ENCODE measurements at regions not wholly inside any gene's neighbourhood (a gene's known extent, or its start where the extent isn't known, plus 50 kb on each side); places are given as distances from the start of the nearest gene placed in this dataset.
"Not testable (repeated sequence)": the region's sequence is repeated elsewhere in the genome, so short reads cannot be mapped to it uniquely, and the experiment has no call there.

DNA sequence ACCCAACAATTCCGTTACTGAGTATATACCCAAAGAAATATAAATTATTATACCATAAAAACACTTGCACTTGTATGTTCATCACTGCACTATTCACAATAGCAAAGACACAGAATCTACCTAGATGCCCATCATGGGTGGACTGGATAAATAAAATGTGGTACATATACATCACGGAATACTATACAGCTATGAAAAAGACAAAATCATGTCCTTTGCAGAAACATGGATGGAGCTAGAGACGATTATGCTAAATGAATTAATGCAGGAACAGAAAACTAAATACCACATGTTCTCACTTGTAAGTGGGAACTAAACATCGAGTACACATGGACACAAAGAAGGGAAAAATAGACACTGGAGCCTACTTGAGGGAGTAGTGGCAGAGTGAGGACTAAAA is 185.3 kb downstream of the PYDC2 start:
- DNase-seq = no peak

DNA sequence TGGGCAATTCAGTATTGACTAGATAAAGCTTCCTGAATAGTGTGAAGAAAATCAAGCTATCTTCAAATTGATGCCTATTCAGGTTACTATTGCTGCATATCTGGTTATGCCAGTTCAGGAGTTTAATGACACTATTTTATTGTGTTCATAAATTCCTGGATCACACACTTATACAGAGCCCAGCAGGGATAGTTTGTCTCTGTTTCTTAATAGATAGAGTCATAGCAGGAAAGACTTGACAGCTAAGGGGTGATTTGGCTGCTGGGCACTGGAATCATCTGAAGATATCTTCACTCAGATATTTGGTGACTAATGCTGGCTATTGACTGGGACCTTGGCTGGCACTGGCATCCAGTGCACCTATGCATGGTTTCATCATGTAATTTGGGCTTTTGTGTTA is 187.8 kb downstream of the PYDC2 start:
- DNase-seq = no peak

DNA sequence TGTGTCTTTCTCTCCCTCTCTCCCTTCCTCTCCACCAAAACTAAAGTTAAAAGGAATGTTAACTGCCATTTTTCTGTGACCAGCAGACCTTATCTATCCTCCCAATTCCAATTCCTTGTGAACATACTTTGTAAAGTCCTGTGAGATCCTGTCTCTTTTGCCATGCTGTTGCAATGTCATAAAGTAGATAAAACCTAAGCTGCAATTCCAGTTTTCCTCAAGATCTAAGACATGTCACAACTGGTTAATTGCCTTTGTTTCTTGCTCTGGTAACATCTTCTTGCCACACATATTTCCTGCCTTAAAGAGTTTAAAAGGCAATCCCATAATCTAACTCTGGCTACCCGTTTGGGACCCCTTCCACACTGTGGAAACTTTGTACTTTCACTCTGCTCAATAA is 188.7 kb downstream of the PYDC2 start:
- no peak for DNase-seq

DNA sequence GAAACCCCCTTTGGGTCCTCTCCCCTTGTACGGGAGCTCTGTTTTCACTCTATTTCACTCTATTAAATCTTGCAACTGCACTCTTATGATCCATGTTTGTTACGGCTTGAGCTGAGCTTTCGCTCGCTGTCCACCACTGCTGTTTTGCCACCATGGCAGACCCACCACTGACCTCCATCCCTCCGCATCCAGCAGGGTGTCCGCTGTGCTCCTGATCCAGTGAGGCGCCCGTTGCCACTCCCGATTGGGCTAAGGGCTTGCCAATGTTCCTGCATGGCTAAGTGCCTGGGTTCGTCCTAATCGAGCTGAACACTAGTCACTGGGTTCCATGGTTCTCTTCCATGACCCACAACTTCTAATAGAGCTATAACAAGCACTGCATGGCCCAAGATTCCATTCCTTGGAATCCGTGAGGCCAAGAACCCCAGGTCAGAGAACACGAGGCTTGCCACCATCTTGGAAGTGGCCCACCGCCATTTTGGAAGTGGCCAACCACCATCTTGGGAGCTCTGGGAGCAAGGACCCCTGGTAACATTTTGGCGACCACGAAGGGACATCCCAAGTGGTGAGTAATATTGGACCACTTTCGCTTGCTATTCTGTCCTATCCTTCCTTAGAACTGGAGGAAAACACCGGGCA is 197.9 kb downstream of the PYDC2 start:
- DNase-seq = not testable (repeated sequence)

DNA sequence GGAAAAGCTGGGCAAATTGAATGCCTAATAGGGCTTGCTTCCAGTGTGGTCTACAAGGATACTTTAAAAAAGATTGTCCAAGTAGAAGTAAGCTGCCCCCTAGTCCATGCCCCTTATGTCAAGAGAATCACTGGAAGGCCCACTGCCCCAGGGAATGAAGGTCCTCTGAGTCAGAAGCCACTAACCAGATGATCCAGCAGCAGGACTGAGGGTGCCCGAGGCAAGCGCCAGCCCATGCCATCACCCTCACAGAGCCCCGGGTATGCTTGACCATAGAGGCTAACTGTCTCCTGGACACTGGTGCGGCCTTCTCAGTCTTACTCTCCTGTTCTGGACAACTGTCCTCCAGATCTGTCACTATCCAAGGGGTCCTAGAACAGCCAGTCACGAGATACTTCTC is 201.2 kb downstream of the PYDC2 start:
- not testable (repeated sequence) for DNase-seq

DNA sequence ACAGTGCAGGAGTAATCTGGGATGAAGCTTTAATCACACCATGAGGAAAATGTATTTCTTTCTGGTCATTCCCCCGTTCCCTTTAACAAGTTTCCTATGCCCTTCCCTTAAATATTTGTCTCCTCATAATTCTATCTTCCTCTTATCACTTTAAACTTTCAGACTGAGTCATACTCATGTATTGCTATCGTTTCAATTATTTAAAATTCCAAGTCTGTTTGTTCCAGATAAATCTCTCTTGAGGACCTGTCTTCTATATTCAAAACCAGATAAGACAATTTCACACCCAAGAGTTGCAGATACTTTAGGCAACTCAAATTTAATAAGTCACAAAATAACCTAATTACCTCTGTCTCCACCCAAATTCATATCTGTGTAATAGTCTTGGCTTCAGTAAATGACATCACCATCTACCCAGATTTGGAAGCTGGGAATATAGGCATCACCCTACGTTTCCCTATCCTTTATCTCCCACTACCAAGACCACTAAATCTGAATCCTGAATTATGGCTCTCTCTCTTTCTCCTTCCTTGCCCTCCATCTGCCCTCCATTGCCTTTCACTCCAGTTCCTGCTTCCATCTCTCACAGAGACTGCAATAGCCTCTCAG is 220.1 kb downstream of the PYDC2 start:
- no peak for DNase-seq

DNA sequence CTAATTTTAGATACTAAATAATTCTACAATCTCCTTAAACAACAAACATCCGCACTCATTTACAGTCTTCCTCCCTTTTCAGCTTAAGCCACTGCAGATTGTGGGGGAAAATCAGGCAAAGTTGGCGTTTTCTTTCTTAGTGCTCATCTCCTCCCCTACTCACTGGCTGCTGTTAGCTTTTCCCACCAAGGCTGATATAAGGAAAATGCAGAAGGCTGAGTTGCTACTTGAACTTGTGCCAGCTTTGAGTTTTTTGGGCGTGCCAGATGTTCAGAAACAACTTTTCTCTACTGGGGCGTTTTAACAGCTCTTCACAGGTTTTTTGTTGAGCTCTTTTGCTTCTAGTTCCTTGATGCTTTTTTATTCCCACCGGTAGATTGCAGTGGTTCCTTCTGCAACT is 222.0 kb downstream of the PYDC2 start:
- peak; percentile 20 for DNase-seq

DNA sequence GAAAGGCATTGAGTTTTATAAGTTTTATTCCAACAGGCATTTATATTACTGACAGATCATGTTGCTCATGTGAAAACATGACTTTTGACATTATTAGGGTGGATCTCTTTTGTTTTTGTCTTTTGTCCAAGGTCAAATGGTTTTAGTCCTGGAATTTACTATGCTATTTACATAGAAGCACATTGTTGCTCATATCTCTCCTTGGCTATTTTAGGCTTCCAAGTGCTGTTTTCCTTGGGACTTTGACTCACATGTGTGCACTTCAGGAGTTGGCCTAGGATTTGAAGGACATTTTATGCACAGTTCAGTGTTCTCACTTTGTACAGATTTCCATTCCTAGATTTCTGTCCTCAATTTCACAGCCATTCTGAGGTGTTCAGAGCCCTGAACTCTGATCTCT is 225.7 kb downstream of the PYDC2 start:
- no peak for DNase-seq

DNA sequence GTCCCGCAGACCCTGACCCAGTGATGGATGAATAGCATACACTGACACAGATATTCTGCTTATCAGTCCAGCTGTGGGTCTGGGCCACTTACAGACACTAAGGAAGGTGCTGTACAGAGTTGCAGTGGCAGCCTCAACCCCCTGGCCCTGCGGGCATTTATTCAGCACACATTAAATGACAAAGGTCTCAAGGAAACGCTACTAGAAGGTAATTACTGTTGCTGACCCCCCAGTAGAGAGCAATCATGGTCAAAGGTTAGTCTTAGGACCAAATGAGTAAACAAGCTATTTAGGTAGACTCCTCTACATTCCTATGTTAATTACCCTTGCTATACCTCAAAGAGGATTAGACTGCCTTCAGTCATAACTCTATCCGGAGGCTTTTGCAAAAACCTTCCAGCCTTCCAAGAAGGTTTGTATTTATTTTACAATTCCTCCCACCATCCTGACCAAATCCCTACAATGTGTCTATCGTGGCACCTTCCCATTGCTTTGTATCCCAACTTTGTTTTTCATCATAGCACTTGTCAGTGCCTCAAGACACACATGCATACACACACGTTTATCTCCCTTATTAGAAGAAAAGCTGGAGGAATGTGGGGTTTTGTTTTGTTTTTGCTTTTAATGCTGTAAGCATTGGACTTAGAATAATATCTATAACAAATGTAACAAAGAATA is 227.9 kb downstream of the PYDC2 start:
- DNase-seq = no peak

DNA sequence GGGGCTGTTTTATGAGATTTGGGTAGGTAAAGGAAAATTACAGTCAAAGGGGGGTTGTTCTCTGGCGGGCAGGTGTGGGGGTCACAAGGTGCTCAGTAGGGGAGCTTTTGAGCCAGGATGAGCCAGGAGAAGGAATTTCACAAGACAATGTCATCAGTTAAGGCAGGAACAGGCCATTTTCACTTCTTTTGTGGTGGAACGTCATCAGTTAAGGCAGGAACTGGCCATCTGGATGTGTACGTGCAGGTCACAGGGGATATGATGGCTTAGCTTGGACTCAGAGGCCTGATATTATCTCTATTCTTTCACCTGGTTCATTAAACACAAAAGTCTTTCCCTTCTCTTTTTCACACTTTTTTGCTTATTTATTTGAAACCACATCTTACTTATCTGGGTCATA is 230.2 kb downstream of the PYDC2 start:
- DNase-seq = not testable (repeated sequence)

DNA sequence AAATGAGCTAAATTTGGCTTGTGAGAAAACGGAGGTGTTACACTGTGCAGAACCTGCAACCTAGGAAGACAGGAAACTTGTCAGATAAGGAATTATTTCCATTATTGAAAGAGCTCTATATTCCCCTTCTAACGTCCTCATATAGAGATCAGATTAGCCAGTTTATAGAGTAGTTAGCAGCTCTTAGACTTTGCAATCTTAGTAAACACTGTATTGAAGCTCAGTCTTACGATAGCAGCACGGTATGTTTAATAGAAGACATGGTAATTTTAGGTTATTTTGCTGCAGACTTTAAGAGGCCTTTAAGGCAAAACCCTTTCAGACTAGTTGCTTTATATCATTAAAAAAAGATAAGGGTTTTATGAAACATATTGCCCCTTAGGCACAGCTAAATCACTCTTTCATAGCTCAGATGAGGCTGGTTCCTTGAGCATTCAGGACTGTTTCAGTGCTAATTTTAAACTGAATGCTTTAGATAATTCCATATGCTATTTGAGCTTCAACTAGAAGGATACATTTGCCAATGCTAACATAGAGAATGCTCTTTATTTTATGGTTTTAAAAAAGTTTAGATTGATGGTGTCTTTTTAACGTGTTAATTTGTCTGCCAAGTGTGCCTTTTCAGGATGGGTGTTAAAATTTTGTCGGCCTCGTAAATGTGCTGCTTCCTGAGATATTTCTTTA is 234.3 kb downstream of the PYDC2 start:
- no peak for DNase-seq

DNA sequence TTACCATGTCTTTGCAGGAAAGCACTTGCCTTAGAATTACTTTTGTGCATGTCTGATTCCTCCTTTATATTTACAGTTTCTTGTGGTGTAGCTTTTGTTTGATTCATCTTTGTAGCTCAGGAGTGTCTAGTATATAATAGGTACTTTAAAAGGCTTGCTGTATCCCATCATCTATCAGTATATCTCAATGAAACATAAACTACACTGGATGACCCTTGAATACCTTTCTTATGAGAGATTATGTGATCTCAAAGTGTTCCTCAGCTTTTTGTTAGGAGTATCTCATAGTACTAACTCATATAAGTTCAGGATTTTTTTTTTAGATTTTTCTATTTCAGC is 234.8 kb downstream of the PYDC2 start:
- no peak for DNase-seq

DNA sequence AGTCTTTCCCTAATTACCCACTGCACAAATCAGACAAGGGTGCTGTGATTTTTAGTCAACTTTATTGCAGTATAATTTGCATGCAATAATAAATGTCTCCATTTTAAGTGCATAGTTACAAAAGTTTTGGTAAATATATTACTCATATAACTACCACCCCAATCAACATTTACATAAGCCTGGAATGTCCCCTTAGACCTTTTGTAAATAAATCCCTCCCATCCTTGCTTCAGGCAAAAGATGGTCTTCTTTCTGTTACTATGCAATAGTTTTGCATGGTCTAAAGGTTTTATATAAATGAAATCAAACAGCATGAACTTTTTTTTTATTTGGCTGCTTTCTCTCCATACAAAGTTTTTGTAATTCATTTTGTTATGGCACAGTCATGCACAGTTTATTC is 235.4 kb downstream of the PYDC2 start:
- DNase-seq = no peak

DNA sequence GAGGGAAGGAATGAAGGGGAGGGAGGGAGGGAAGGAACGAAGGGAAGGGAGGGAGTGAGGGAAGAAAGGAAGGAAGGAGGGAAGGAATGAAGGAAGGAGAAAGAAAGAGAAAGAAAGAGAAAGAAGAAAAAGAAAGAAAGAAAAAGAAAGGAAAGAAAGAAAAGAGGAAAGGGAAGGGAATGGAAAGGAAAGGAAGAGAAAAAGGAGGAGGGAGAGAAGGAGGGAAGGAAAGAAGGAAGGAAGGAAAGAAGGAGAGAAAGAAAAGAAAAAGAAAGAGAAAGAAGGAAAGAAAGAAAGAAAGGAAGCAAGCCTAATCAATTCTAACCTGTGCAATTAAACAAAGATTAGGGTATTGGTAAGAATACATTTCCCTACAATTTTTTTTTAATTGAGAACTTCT is 238.6 kb downstream of the PYDC2 start:
- DNase-seq = no peak

DNA sequence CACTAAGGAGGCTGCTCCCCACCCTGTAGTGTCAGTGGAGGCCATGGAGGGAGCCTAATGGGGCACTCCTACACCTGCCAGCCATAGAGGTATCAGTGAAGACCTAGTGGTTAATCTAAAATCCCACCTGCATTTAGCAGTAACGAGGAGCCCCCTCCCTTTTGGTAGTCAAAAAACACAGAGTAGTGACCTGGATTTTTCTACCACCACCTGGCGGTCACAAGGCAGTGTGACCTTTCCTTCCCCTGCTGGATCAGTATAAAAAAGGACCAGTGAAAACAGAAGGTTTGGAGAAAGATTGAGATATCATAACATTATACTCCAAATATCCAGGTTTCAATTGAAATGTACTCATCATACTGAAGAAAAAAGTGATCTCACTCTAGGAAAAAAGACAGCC is 241.2 kb downstream of the PYDC2 start:
- DNase-seq = no peak

DNA sequence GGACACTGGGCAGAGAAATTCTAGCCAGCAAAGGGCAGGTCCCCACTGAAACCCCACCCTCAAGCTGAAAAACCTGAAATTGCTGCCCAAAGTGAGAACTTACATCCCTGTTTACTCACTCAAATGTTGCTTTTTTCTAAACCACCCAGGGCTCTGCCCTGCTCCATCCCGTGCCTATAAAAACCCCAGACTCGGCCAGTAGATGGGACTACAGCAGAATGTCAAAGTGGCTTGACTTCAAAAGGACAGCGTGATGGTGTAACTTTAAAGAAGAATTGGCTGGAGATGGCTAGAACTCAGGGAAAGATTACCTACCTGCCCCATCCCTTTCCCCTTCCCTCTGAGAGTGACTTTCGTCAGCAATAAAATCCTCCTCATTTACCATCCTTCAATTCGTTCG is 246.9 kb downstream of the PYDC2 start:
- no peak for DNase-seq

DNA sequence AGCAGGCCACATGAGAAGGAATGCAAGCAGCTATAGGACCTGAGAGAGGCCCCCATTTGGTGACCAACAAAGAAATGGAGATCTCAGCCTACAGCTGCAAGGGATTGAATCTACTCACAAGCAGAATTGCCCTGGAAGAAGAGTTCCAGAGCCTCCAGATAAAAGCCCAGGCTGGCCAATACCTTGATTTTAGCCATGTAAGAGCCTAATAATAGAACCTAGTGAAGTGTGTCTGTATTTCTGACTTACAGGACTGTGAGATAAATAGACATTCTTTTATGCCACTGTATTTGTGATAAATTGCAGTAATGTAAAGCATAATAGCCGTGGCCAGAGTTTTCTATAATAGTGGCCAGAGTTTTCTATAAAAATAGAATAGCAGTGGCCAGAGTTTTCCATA is 254.6 kb downstream of the PYDC2 start:
- no peak for DNase-seq

DNA sequence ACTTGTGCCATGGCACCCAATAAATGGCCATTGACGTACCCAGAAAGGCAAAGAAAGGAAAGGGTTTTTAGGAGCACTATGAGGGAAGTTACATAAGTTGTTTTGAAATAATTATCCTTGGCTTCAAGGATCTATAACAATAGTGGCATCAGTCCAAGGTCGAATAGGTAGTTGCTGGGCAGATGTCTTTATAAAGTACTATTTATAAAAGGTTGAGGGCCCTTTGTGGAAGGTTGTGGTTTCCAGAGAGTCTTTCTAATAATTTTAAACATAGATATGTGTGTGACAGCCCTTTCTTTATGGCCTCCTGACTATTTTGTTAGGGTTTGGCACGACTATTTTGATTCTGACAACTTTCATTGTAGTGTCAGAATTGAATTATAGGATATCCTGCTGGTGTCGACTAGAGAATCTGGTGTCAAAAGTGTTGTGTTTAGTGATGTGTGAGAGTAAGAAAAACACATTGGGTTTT is 260.5 kb downstream of the PYDC2 start:
- no peak for DNase-seq

DNA sequence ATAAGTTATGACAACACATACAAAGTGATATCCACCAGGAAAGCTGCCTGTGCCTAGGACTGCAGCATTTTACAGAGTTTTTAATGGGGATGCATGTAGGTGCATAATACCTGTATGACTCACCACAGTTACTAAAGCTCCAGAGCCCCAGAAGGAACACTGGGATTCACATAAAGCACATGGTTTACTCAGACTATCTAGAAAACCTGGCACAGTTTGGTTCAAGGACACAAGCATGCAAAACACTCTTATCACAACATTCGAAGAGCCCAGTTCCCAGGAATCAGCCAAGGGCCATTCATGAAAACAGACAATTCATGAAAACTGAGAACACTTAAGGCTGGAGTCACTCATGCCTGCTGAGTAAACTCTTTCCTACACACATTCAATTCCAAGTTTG is 261.0 kb downstream of the PYDC2 start:
- DNase-seq = no peak

DNA sequence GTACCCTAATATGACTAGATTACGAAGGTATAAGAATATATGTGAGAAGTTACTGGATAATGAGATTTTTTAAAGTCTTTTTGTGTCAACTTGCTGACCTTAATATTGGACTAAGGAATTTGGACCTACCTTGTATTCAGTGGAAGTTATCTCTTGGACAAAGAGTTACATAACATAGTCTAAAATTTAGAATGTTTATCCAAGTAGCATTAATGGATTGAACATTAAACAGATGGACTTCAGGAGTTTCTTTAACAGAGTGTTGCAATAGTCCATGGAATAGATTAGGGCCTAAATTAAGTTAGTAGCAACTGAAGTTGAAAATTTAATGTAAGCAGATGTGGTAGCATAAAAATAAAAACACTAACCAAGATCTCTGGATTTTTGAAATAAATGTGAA is 266.4 kb downstream of the PYDC2 start:
- DNase-seq = no peak

DNA sequence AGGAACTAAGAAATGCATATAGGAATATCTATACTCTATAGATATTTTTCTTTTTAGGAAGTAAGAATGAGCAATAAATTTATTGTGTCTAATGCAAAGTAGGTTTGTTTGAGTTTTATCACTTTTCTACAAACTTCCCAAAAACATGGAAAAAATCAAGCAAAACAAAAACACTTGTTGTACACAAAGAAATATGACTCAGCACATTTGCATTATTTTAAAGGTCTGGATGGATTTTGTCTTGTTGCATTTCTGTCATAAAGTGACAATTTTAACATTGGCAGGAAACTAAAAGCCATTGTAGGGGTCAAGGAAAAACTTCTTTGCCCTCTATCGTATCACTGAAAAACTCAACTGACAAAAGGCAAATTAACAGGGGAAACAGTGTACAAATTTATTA is 267.2 kb downstream of the PYDC2 start:
- no peak for DNase-seq

DNA sequence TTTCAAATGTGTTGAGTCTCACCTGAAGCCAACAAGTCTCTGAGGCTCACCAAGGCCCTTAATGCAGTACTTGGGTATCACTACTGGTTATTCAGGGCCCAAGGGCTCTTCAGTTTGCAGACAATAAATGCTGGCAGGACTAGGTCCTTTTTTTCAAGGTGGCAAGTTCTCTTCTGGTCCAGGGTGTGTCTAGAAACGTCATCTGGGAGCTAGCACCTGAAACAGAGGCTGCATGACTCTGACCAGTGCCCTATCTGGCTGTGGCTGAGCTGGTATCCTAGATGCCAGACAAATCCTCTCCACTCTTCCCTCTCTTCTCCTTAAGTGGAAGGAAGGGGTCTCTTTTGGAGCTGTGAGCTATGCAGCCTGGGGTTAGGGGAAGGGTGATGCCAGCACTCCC is 276.8 kb downstream of the PYDC2 start:
- no peak for DNase-seq

DNA sequence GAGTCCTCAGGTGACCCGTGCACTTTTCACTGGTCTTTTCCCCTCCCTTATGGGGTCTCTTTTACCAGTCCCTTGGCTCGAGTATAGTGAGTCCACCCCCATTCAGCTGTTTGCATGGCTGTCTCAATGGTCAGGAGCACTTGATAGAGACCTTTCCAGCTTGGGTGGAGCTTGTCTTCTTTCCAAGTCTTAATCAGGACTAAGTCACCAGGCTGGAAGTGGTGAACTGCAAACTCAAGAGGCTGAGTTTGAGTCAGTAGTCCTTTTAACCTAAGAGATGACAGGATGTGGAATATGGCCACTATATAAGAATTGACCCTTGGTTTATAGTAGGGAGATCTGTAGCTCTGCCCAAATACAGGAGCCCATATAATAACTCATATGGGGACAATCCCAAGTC is 279.7 kb downstream of the PYDC2 start:
- DNase-seq = no peak
